Ishikawa (cell line): ENCODE measurements at regions not wholly inside any gene's neighbourhood (a gene's known extent, or its start where the extent isn't known, plus 50 kb on each side); places are given as distances from the start of the nearest gene placed in this dataset.

Experiments
- CEBPB ChIP-seq: IDR thresholded peaks from 2 replicates; pipeline ENCODE4 v1.6.1; 2012
- CREB1 ChIP-seq: IDR thresholded peaks from 2 replicates; pipeline ENCODE4 v1.6.1; 2012; ENCODE audit warnings: low read depth
- EGR1 ChIP-seq: IDR thresholded peaks from 2 replicates; pipeline ENCODE4 v1.6.1; 2012
- EP300 ChIP-seq: IDR thresholded peaks from 2 replicates; pipeline ENCODE4 v1.6.1; 2012; ENCODE audit warnings: borderline replicate concordance
- FOXM1 ChIP-seq: IDR thresholded peaks from 2 replicates; pipeline ENCODE4 v1.6.1; 2012; ENCODE audit warnings: low read depth, borderline replicate concordance
- NFIC ChIP-seq: IDR thresholded peaks from 2 replicates; pipeline ENCODE4 v1.6.1; 2012
- RAD21 ChIP-seq: IDR thresholded peaks from 2 replicates; pipeline ENCODE4 v1.6.1; 2012; ENCODE audit warnings: low read depth
- TAF1 ChIP-seq: IDR thresholded peaks from 2 replicates; pipeline ENCODE4 v1.6.1; 2012; ENCODE audit warnings: low read depth, mild to moderate bottlenecking
- TCF12 ChIP-seq: IDR thresholded peaks from 2 replicates; pipeline ENCODE4 v1.6.1; 2012; ENCODE audit warnings: low read depth
- TEAD4 ChIP-seq: IDR thresholded peaks from 2 replicates; pipeline ENCODE4 v1.6.1; 2012
- YY1 ChIP-seq: IDR thresholded peaks from 2 replicates; pipeline ENCODE4 v1.6.1; 2012; ENCODE audit warnings: low read depth
- ZBTB7A ChIP-seq: IDR thresholded peaks from 2 replicates; pipeline ENCODE4 v1.6.1; 2012; ENCODE audit warnings: low read depth
- TF ChIP-seq, protein P1 (sequence below): IDR thresholded peaks from 2 replicates; pipeline ENCODE4 v1.6.1; 2012; ENCODE audit warnings: low read depth, mild to moderate bottlenecking
- TF ChIP-seq, protein P2 (sequence below): IDR thresholded peaks from 2 replicates; pipeline ENCODE4 v1.6.1; 2012
- TF ChIP-seq, protein P3 (sequence below): IDR thresholded peaks from 2 replicates; pipeline ENCODE4 v1.6.1; 2012

DNA sequence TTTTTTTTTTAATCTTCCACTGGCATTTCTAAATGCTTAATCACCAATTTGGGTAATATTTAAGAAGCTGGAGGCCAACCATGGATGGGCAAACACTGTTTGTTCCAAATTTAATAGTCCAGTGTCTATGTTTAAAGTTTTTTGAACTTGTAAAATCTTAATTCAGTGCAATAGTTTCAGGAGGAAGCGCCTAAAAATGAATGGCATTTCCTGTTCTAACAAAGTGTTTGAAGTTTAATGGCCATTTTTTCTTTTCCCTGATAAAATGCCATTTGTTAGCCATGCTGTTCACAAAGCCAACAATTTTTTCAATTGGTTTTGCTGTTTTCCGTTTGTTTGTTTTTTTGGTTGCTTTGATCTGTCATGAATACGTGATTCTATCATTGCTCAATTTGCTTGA lies 552.1 kb downstream of the LMO4 start:
- TF ChIP-seq NFIC (no peak), EP300 (no peak), CREB1 (no peak), FOXM1 (no peak)

DNA sequence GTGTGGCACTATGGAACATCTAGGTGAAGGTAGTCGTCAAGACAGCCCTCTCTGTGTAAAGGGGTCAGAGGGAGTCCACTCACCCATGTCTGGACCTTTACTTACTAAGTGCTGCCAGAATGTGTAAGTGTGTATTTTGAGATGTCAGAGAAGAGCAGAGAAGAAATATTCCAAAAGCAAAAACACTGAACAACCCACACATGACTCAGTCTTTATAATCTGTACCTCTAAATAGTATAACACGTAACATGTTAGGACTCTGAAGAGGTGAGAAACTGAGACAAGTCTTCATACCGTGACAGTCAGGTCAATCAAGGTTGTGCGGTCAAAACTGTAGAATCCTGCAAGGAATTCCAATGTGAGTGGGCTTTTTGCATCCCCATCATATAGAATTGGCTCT lies 555.2 kb downstream of the LMO4 start:
- no peak for TF ChIP-seq EGR1
- no peak for TF ChIP-seq CEBPB
- TF ChIP-seq, protein P1, sequence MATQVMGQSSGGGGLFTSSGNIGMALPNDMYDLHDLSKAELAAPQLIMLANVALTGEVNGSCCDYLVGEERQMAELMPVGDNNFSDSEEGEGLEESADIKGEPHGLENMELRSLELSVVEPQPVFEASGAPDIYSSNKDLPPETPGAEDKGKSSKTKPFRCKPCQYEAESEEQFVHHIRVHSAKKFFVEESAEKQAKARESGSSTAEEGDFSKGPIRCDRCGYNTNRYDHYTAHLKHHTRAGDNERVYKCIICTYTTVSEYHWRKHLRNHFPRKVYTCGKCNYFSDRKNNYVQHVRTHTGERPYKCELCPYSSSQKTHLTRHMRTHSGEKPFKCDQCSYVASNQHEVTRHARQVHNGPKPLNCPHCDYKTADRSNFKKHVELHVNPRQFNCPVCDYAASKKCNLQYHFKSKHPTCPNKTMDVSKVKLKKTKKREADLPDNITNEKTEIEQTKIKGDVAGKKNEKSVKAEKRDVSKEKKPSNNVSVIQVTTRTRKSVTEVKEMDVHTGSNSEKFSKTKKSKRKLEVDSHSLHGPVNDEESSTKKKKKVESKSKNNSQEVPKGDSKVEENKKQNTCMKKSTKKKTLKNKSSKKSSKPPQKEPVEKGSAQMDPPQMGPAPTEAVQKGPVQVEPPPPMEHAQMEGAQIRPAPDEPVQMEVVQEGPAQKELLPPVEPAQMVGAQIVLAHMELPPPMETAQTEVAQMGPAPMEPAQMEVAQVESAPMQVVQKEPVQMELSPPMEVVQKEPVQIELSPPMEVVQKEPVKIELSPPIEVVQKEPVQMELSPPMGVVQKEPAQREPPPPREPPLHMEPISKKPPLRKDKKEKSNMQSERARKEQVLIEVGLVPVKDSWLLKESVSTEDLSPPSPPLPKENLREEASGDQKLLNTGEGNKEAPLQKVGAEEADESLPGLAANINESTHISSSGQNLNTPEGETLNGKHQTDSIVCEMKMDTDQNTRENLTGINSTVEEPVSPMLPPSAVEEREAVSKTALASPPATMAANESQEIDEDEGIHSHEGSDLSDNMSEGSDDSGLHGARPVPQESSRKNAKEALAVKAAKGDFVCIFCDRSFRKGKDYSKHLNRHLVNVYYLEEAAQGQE: no peak
- no peak for TF ChIP-seq ZBTB7A
- TF ChIP-seq, protein P2, sequence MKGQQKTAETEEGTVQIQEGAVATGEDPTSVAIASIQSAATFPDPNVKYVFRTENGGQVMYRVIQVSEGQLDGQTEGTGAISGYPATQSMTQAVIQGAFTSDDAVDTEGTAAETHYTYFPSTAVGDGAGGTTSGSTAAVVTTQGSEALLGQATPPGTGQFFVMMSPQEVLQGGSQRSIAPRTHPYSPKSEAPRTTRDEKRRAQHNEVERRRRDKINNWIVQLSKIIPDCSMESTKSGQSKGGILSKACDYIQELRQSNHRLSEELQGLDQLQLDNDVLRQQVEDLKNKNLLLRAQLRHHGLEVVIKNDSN: no peak
- TF ChIP-seq TCF12: no peak
- no peak for TF ChIP-seq TEAD4
- TF ChIP-seq RAD21: no peak
- TF ChIP-seq NFIC: no peak
- TF ChIP-seq TAF1: no peak
- TF ChIP-seq FOXM1: no peak
- TF ChIP-seq EP300: no peak
- TF ChIP-seq, protein P3, sequence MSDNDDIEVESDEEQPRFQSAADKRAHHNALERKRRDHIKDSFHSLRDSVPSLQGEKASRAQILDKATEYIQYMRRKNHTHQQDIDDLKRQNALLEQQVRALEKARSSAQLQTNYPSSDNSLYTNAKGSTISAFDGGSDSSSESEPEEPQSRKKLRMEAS: no peak
- no peak for TF ChIP-seq YY1
- TF ChIP-seq CREB1: no peak

DNA sequence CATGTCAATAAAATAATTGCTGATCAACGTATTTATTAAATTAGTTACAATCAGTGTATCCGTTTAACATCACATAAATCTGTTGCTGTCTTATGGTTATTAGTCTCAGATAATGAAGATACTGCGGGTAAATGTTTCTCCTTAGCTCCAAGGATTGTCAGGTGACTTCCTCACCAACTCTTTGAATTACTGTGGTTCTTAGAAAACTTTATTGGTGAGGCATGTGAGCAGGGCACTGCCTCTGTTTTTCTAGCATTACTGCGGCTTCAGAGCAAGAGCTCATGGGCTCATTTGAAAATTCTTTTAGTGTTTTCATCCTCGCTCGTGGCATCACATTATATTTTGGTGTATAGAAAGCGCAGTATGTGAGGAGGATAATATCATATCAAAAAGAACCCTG lies 555.9 kb downstream of the LMO4 start:
- TF ChIP-seq ZBTB7A (no peak), RAD21 (no peak), YY1 (no peak), FOXM1 (no peak), EGR1 (no peak), EP300 (no peak), TEAD4 (no peak), CREB1 (no peak), NFIC (no peak), TCF12 (no peak), CEBPB (no peak), TAF1 (no peak)
- TF ChIP-seq, protein P3: no peak
- TF ChIP-seq, protein P1: no peak
- TF ChIP-seq, protein P2: no peak

DNA sequence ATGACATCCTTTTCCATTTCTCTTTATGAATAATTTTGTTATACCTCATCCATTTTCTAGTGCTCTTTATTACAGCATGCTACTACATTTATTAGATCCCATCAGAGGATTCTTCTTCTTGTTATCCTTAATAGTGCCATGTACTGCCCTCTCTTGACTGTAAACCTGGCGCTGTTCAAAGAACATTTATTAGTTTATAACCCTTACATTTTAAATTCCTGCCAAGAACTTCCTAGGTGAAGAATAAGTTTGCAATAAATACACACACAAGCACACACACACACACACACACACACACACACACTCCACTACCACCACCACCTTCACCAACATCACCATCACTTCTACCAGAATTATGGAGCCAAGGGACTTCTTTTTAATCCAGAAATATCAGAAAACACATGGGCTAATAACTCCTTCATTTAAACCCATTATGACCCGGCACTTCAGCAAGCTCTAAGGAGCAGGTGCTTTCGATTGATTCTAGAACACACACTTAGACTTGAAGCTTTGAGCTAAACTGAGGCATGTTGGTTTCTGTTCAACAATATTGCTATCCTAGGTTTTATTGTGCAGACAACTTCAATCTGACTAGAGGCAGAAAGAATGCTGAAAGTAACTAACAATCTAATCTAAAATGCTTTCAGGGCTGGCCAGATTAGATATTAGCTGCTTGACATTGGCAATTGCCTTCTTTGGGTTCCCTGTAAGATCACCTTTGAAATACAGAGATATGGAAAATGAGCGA lies 556.8 kb downstream of the LMO4 start:
- TF ChIP-seq CREB1: no peak
- no peak for TF ChIP-seq ZBTB7A
- TF ChIP-seq FOXM1: no peak
- no peak for TF ChIP-seq TAF1
- TF ChIP-seq RAD21: no peak
- no peak for TF ChIP-seq YY1
- no peak for TF ChIP-seq EGR1

DNA sequence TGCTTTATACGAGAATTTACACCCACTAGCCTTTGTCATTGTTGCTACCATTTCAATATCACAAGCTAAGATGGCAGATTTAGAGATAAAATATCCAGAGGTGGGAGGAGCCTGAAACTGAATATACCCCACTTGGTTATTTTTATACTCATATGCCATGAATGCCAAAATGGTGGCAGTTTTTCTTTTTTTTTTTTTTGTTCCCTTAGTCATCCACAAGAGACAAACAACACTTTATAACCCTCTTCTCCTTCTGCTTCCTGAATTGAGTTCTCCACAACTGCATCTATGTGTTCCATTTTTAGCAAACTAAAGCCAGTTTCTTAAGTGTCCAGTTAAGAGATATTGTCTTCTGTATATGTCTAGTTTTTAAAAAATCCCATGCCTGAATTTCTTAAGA lies 558.4 kb downstream of the LMO4 start:
- no peak for TF ChIP-seq EGR1
- no peak for TF ChIP-seq ZBTB7A
- no peak for TF ChIP-seq TAF1
- TF ChIP-seq EP300: no peak
- no peak for TF ChIP-seq TCF12
- no peak for TF ChIP-seq TEAD4
- no peak for TF ChIP-seq CREB1

DNA sequence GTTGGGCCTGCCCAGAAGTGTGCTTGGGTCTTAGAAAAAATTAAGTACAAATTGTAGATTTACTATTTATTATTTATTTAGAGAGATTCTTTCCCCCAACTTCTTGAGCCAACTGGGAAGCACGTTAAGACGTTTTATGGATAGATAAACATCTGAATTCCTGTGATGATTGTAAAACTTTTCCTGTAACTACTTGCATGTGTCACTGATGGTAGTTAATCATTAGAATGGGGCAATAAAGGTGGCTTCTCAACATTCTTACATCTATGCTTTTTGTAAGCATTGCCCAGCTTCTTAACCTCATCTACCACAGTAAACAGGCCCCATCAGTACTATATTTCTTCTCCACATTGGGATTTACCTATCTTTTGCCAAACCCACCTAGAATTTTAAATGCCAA lies 559.8 kb downstream of the LMO4 start:
- TF ChIP-seq ZBTB7A: no peak
- no peak for TF ChIP-seq RAD21
- TF ChIP-seq, protein P2: no peak
- TF ChIP-seq FOXM1: no peak
- no peak for TF ChIP-seq YY1
- TF ChIP-seq TCF12: no peak
- no peak for TF ChIP-seq TEAD4
- no peak for TF ChIP-seq CEBPB
- TF ChIP-seq CREB1: no peak
- no peak for TF ChIP-seq NFIC
- TF ChIP-seq, protein P3: no peak
- no peak for TF ChIP-seq TAF1
- no peak for TF ChIP-seq EGR1
- TF ChIP-seq EP300: no peak
- TF ChIP-seq, protein P1: no peak
